ENCODE measurements at regions not wholly inside any gene's neighbourhood (a gene's known extent, or its start where the extent isn't known, plus 50 kb on each side); places are given as distances from the start of the nearest gene placed in this dataset.
"Not testable (repeated sequence)": the region's sequence is repeated elsewhere in the genome, so short reads cannot be mapped to it uniquely, and the experiment has no call there.

- DNase-seq: no peak
These were observed 397.8 kb upstream of the NRP1 start for GRCh38 chr10:33732161-33732680.

GRCh38 chr10:33731322-33731721, 396.9 kb upstream of the NRP1 start:
- DNase-seq: no peak

GRCh38 chr10:33725430-33725829, 391.0 kb upstream of the NRP1 start:
- no peak for DNase-seq

- DNase-seq: no peak
These were observed 388.7 kb upstream of the NRP1 start for GRCh38 chr10:33723181-33723580.

- DNase-seq: no peak
These were observed 387.6 kb upstream of the NRP1 start for GRCh38 chr10:33722067-33722466.

GRCh38 chr10:33721509-33721908, 387.0 kb upstream of the NRP1 start:
- DNase-seq: no peak

GRCh38 chr10:33720161-33720560, 385.7 kb upstream of the NRP1 start:
- no peak for DNase-seq

GRCh38 chr10:33719005-33719703, 384.7 kb upstream of the NRP1 start:
- no peak for DNase-seq

GRCh38 chr10:33716501-33717267, 382.2 kb upstream of the NRP1 start:
- no peak for DNase-seq

- no peak for DNase-seq
These were observed 381.0 kb upstream of the NRP1 start for GRCh38 chr10:33715303-33715975.

GRCh38 chr10:33712825-33713224, 378.4 kb upstream of the NRP1 start:
- DNase-seq: no peak

GRCh38 chr10:33710006-33710405, 375.5 kb upstream of the NRP1 start:
- no peak for DNase-seq

- DNase-seq: no peak
These were observed 374.7 kb upstream of the NRP1 start for GRCh38 chr10:33709008-33709753.

GRCh38 chr10:33708561-33708960, 374.1 kb upstream of the NRP1 start:
- no peak for DNase-seq

- DNase-seq: no peak
These were observed 372.3 kb upstream of the NRP1 start for GRCh38 chr10:33706746-33707145.

- no peak for DNase-seq
These were observed 371.7 kb upstream of the NRP1 start for GRCh38 chr10:33706191-33706590.

GRCh38 chr10:33704214-33704830, 369.9 kb upstream of the NRP1 start:
- DNase-seq: peak; percentile 42 to 59

GRCh38 chr10:33703501-33704213, 369.2 kb upstream of the NRP1 start:
- DNase-seq: no peak

GRCh38 chr10:33698033-33698432, 363.6 kb upstream of the NRP1 start:
- DNase-seq: no peak

- DNase-seq: no peak
These were observed 362.5 kb upstream of the NRP1 start for GRCh38 chr10:33697016-33697415.

GRCh38 chr10:33695536-33695935, 361.1 kb upstream of the NRP1 start:
- DNase-seq: no peak

GRCh38 chr10:33690536-33690935, 356.1 kb upstream of the NRP1 start:
- not testable (repeated sequence) for DNase-seq
